SIG-M5 (cell line): ENCODE measurements at regions not wholly inside any gene's neighbourhood (a gene's known extent, or its start where the extent isn't known, plus 50 kb on each side); places are given as distances from the start of the nearest gene placed in this dataset.
"Not testable (repeated sequence)": the region's sequence is repeated elsewhere in the genome, so short reads cannot be mapped to it uniquely, and the experiment has no call there.

Source experiments
- DNase-seq: peaks from one replicate; lab custom pipeline; 2025; lab: John Stamatoyannopoulos, UW

GRCh38 chr2:52542297-52542696 lies 1225.3 kb upstream of the CHAC2 start:
- no peak for DNase-seq

GRCh38 chr2:52539026-52539970 lies 1228.3 kb upstream of the CHAC2 start:
- no peak for DNase-seq

- no peak for DNase-seq
Measured at GRCh38 chr2:52537588-52537987, 1230.0 kb upstream of the CHAC2 start.

GRCh38 chr2:52536929-52537460 lies 1230.6 kb upstream of the CHAC2 start:
- DNase-seq: no peak

GRCh38 chr2:52532956-52533355 lies 1234.6 kb upstream of the CHAC2 start:
- DNase-seq: no peak

- DNase-seq: no peak
Measured at GRCh38 chr2:52526735-52527134, 1240.9 kb upstream of the CHAC2 start.

- no peak for DNase-seq
Measured at GRCh38 chr2:52520644-52521043, 1247.0 kb upstream of the CHAC2 start.

- no peak for DNase-seq
Measured at GRCh38 chr2:52518678-52519077, 1248.9 kb upstream of the CHAC2 start.

GRCh38 chr2:52512760-52513159 lies 1254.8 kb upstream of the CHAC2 start:
- DNase-seq: no peak

GRCh38 chr2:52510432-52510831 lies 1257.2 kb upstream of the CHAC2 start:
- no peak for DNase-seq

GRCh38 chr2:52502476-52502860 lies 1265.1 kb upstream of the CHAC2 start:
- no peak for DNase-seq

GRCh38 chr2:52501715-52502475 lies 1265.7 kb upstream of the CHAC2 start:
- no peak for DNase-seq

GRCh38 chr2:52500561-52500960 lies 1267.0 kb upstream of the CHAC2 start:
- no peak for DNase-seq

- DNase-seq: no peak
Measured at GRCh38 chr2:52498077-52498750, 1269.4 kb upstream of the CHAC2 start.

- DNase-seq: no peak
Measured at GRCh38 chr2:52495816-52496215, 1271.8 kb upstream of the CHAC2 start.

GRCh38 chr2:52477166-52477565 lies 1290.4 kb upstream of the CHAC2 start:
- DNase-seq: no peak

- no peak for DNase-seq
Measured at GRCh38 chr2:52475590-52475989, 1292.0 kb upstream of the CHAC2 start.

- DNase-seq: no peak
Measured at GRCh38 chr2:52474091-52474490, 1293.5 kb upstream of the CHAC2 start.

GRCh38 chr2:52473526-52473925 lies 1294.1 kb upstream of the CHAC2 start:
- no peak for DNase-seq

- DNase-seq: not testable (repeated sequence)
Measured at GRCh38 chr2:52470457-52470856, 1297.1 kb upstream of the CHAC2 start.

GRCh38 chr2:52467189-52467588 lies 1300.4 kb upstream of the CHAC2 start:
- no peak for DNase-seq

GRCh38 chr2:52465287-52465686 lies 1302.3 kb upstream of the CHAC2 start:
- no peak for DNase-seq
